Cardiac muscle cell (in vitro differentiated cells and primary cell): ENCODE measurements at regions not wholly inside any gene's neighbourhood (a gene's known extent, or its start where the extent isn't known, plus 50 kb on each side); places are given as distances from the start of the nearest gene placed in this dataset.

ENCODE experiments used
- DNase-seq, 2 donors: peaks; one replicate each; pipeline versions ENCODE4 v3.0.0 to v3.0.0-alpha.2; 2010 to 2017; ENCODE audit warnings: low read depth in 1 of 2, low spot score in 1 of 2
- H3K27ac ChIP-seq: fragments of 200-600 bp; sonication (generic); 2 replicates; pipeline ENCODE4 v1.5.1; 2016
- H3K27me3 ChIP-seq: fragments of 200-600 bp; sonication (generic); 2 replicates; pipeline ENCODE4 v1.6.0; 2016; ENCODE audit warnings: control low read depth
- H3K36me3 ChIP-seq: fragments of 200-600 bp; sonication (generic); 2 replicates; pipeline ENCODE4 v1.5.1; 2016; ENCODE audit warnings: control low read depth
- H3K4me1 ChIP-seq: fragments of 200-600 bp; sonication (generic); 2 replicates; pipeline ENCODE4 v1.8.1; 2017; ENCODE audit warnings: low read depth, mild to moderate bottlenecking, mixed run types
- H3K4me3 ChIP-seq: fragments of 200-600 bp; sonication (generic); 2 replicates; pipeline ENCODE4 v1.5.1; 2016; ENCODE audit warnings: mild to moderate bottlenecking
- H3K9me3 ChIP-seq: fragments of 200-600 bp; sonication (generic); 2 replicates; pipeline ENCODE4 v1.5.1; 2017; ENCODE audit warnings: low read depth, mild to moderate bottlenecking, control low read depth
- CTCF ChIP-seq: IDR thresholded peaks from 2 replicates; pipeline ENCODE4 v1.5.1; 2012; ENCODE audit warnings: low read depth, mild to moderate bottlenecking, low read length

DNA sequence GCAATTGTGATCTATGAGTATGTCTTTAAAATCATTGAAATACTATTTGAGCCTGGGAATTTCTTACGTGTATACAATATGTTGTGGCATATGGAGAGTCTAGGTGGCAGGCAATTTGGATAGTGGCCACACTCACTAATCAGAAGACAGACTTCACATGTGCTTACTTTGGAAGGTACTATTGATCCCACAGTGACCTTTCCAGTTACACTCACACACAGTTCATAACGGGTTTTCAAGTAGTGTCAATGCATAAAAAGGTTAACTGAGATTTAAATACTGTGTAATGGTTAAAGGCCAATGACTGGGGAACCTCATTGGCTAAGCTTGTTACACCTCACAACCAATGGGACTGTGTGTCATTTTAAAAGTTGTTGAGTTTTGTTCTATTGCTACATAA is 783.2 kb downstream of the RPA4 start:
- no peaks in the 10 kb centered on the region for H3K36me3 ChIP-seq
- TF ChIP-seq CTCF = no peak

GRCh38 chrX:97668126-97668525 is 784.4 kb downstream of the RPA4 start:
- no peaks in the 10 kb centered on the region for H3K4me1 ChIP-seq
- no peak overlapping the region for H3K27ac ChIP-seq
- H3K27me3 ChIP-seq = no peaks in the 10 kb centered on the region
- no peak for DNase-seq
- no peaks in the 10 kb centered on the region for H3K9me3 ChIP-seq
- TF ChIP-seq CTCF = no peak
- no peaks in the 10 kb centered on the region for H3K36me3 ChIP-seq
- H3K4me3 ChIP-seq = no peak overlapping the region

More for the DNA sequence above, 783.2 kb downstream of the RPA4 start:
- no peaks in the 10 kb centered on the region for H3K27me3 ChIP-seq
- H3K4me1 ChIP-seq = no peaks in the 10 kb centered on the region
- no peaks in the 10 kb centered on the region for H3K9me3 ChIP-seq
- no peak overlapping the region for H3K27ac ChIP-seq
- H3K4me3 ChIP-seq = no peak overlapping the region
- no peak for DNase-seq

DNA sequence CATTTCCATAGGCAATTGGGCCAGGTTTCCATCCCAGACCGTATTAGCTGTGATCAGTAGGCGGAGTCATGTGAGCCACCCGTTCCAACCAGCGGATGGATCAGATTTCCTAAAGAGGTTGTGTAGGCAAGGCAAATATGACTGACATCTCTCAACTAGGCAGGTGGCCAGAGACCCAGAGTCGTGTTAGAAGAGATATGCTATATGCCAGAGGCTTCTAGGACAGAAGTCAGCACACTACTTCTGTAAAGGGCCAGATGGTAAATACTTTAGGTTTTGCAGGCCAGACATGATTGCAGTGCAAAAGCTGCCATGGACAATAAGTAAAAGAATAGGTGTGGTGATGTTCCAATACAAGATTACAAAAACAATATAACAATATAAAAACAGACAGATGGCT is 788.4 kb downstream of the RPA4 start:
- Histone ChIP-seq H3K27ac (no peak overlapping the region), H3K4me3 (no peak overlapping the region), H3K9me3 (no peaks in the 10 kb centered on the region), H3K27me3 (no peaks in the 10 kb centered on the region), H3K4me1 (no peaks in the 10 kb centered on the region), H3K36me3 (no peaks in the 10 kb centered on the region)
- no peak for DNase-seq
- no peak for TF ChIP-seq CTCF

DNA sequence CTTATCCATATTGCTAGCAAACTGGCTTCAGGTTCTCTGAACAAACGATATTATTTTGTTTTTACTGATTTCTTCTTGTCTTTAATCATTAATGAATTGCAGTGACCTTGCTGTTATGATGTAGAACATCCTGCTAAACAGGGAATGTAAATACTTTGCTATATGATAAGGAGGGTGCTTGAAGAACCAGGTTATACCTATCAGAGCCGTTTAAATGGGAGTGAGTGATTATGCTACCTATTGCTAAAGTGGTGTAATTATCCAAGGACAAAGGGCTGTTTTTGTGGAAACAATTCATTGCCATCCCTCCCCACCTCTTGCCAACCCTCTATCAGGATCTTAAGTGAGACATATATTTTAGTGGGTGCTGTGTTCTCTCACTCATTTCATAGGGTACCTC is 788.9 kb downstream of the RPA4 start:
- Histone ChIP-seq H3K9me3 (no peaks in the 10 kb centered on the region), H3K27ac (no peak overlapping the region), H3K36me3 (no peaks in the 10 kb centered on the region), H3K4me3 (no peak overlapping the region), H3K27me3 (no peaks in the 10 kb centered on the region), H3K4me1 (no peaks in the 10 kb centered on the region)
- no peak for TF ChIP-seq CTCF
- no peak for DNase-seq

DNA sequence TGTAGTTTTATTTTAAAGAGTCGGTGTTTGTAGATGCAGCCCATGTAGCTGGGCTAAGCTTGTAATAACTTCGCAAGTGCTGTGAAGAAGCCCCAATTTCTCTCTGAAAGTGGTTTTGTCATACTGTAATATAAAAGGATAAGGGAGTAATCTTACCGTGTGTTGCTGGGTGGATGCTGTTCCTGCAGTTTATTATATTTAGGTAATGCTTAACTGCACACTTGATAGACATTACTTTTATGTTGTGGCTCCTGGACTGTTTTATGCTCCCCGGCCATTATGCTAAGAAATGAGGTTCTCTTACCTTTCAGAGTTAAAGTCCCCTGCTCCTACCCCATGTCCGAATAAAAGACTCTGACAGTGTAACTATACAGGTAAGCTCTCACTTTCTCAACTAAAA is 789.4 kb downstream of the RPA4 start:
- Histone ChIP-seq H3K4me1 (no peaks in the 10 kb centered on the region), H3K9me3 (no peaks in the 10 kb centered on the region), H3K4me3 (no peak overlapping the region), H3K36me3 (no peaks in the 10 kb centered on the region), H3K27me3 (no peaks in the 10 kb centered on the region), H3K27ac (no peak overlapping the region)
- no peak for TF ChIP-seq CTCF
- DNase-seq = no peak
